ENCODE measurements at regions not wholly inside any gene's neighbourhood (a gene's known extent, or its start where the extent isn't known, plus 50 kb on each side); places are given as distances from the start of the nearest gene placed in this dataset.

- POLR2A ChIA-PET, result no interaction called here
- TF ChIP-seq CTCF (IDR thresholded peaks at IDR 0.05; ENCODE audit: low read depth, low read length), result no peak
- H3K27me3 ChIP-seq (ENCODE audit: control insufficient read depth, insufficient read depth, low read length), result no peaks in the 10 kb centered on the region
- H3K4me3 ChIP-seq (ENCODE audit: low read depth, low read length), result no peak overlapping the region
- CTCF ChIA-PET, result no interaction called here
- H3K9me3 ChIP-seq (ENCODE audit: control insufficient read depth, insufficient read depth, low read length), result peaks cover 2% of the 10 kb centered on the region; the same call in 1 of the 2 replicates
- H3K27ac ChIP-seq (ENCODE audit: low read depth, low read length), result no peak overlapping the region
- no peak for DNase-seq (ENCODE audit: low read depth, low spot score)
These were observed 58.7 kb upstream of the PRRC2C start for GRCh38 chr1:171426645-171427044.

GRCh38 chr1:171427852-171428471 lies 57.4 kb upstream of the PRRC2C start:
- H3K27me3 ChIP-seq (ENCODE audit: control insufficient read depth, insufficient read depth, low read length), result no peaks in the 10 kb centered on the region
- DNase-seq (ENCODE audit: low read depth, low spot score), result no peak
- TF ChIP-seq CTCF (IDR thresholded peaks at IDR 0.05; ENCODE audit: low read depth, low read length), result no peak
- H3K9me3 ChIP-seq (ENCODE audit: control insufficient read depth, insufficient read depth, low read length), result peaks cover 2% of the 10 kb centered on the region; the same call in 1 of the 2 replicates
- H3K27ac ChIP-seq (ENCODE audit: low read depth, low read length), result no peak overlapping the region
- ChIA-PET CTCF (interaction anchor here (0.5 kb wide), 1 partner anchor 55 kb away, joined by 3 read pairs; no protein-coding TSS in a partner anchor), POLR2A (no interaction called here)
- no peak overlapping the region for H3K4me3 ChIP-seq (ENCODE audit: low read depth, low read length)

GRCh38 chr1:171429137-171429536 lies 56.2 kb upstream of the PRRC2C start:
- H3K27ac ChIP-seq (ENCODE audit: low read depth, low read length), result no peak overlapping the region
- TF ChIP-seq CTCF (IDR thresholded peaks at IDR 0.05; ENCODE audit: low read depth, low read length), result no peak
- no peaks in the 10 kb centered on the region for H3K27me3 ChIP-seq (ENCODE audit: control insufficient read depth, insufficient read depth, low read length)
- DNase-seq (ENCODE audit: low read depth, low spot score), result no peak
- CTCF ChIA-PET, result no interaction called here
- POLR2A ChIA-PET, result no interaction called here
- H3K4me3 ChIP-seq (ENCODE audit: low read depth, low read length), result no peak overlapping the region
- H3K9me3 ChIP-seq (ENCODE audit: control insufficient read depth, insufficient read depth, low read length), result peaks cover 2% of the 10 kb centered on the region; the same call in 1 of the 2 replicates

- no peak for DNase-seq (ENCODE audit: low read depth, low spot score)
- peaks cover 2% of the 10 kb centered on the region; the same call in 1 of the 2 replicates for H3K9me3 ChIP-seq (ENCODE audit: control insufficient read depth, insufficient read depth, low read length)
- H3K27me3 ChIP-seq (ENCODE audit: control insufficient read depth, insufficient read depth, low read length), result no peaks in the 10 kb centered on the region
- no peak overlapping the region for H3K4me3 ChIP-seq (ENCODE audit: low read depth, low read length)
- TF ChIP-seq CTCF (IDR thresholded peaks at IDR 0.05; ENCODE audit: low read depth, low read length), result no peak
- CTCF ChIA-PET, result no interaction called here
- POLR2A ChIA-PET, result no interaction called here
- no peak overlapping the region for H3K27ac ChIP-seq (ENCODE audit: low read depth, low read length)
These were observed 53.3 kb upstream of the PRRC2C start for GRCh38 chr1:171431994-171432393.

- peaks cover 2% of the 10 kb centered on the region; the same call in 1 of the 2 replicates for H3K9me3 ChIP-seq (ENCODE audit: control insufficient read depth, insufficient read depth, low read length)
- no peak for TF ChIP-seq CTCF (IDR thresholded peaks at IDR 0.05; ENCODE audit: low read depth, low read length)
- DNase-seq (ENCODE audit: low read depth, low spot score), result no peak
- POLR2A ChIA-PET, result no interaction called here
- no peak overlapping the region for H3K27ac ChIP-seq (ENCODE audit: low read depth, low read length)
- CTCF ChIA-PET, result no interaction called here
- H3K27me3 ChIP-seq (ENCODE audit: control insufficient read depth, insufficient read depth, low read length), result no peaks in the 10 kb centered on the region
- H3K4me3 ChIP-seq (ENCODE audit: low read depth, low read length), result no peak overlapping the region
These were observed 52.9 kb upstream of the PRRC2C start for GRCh38 chr1:171432473-171432872.
